ENCODE measurements at regions not wholly inside any gene's neighbourhood (a gene's known extent, or its start where the extent isn't known, plus 50 kb on each side); places are given as distances from the start of the nearest gene placed in this dataset.

- DNase-seq (ENCODE audit: low read depth in 2 of 2), result no peak
Measured at GRCh38 chr7:115709664-115710063, 320.9 kb downstream of the TFEC start.

- no peak for DNase-seq (ENCODE audit: low read depth in 2 of 2)
Measured at GRCh38 chr7:115708013-115708341, 322.6 kb downstream of the TFEC start.

GRCh38 chr7:115707258-115708012 lies 323.1 kb downstream of the TFEC start:
- peak in 1 of 2 donors; percentile 49 for DNase-seq (ENCODE audit: low read depth in 2 of 2)

GRCh38 chr7:115704884-115705283 lies 325.7 kb downstream of the TFEC start:
- DNase-seq (ENCODE audit: low read depth in 2 of 2), result no peak

- DNase-seq (ENCODE audit: low read depth in 2 of 2), result peak in 1 of 2 donors; percentile 33
Measured at GRCh38 chr7:115701141-115701540, 329.4 kb downstream of the TFEC start.

GRCh38 chr7:115694424-115694823 lies 336.1 kb downstream of the TFEC start:
- no peak for DNase-seq (ENCODE audit: low read depth in 2 of 2)

- no peak for DNase-seq (ENCODE audit: low read depth in 2 of 2)
Measured at GRCh38 chr7:115693779-115694178, 336.8 kb downstream of the TFEC start.

- DNase-seq (ENCODE audit: low read depth in 2 of 2), result no peak
Measured at GRCh38 chr7:115689941-115690340, 340.6 kb downstream of the TFEC start.

- DNase-seq (ENCODE audit: low read depth in 2 of 2), result no peak
Measured at GRCh38 chr7:115683093-115683492, 347.5 kb downstream of the TFEC start.

GRCh38 chr7:115682507-115682906 lies 348.1 kb downstream of the TFEC start:
- DNase-seq (ENCODE audit: low read depth in 2 of 2), result no peak

- DNase-seq (ENCODE audit: low read depth in 2 of 2), result no peak
Measured at GRCh38 chr7:115680921-115681320, 349.6 kb downstream of the TFEC start.

GRCh38 chr7:115679976-115680375 lies 350.6 kb downstream of the TFEC start:
- peak; percentile 53 to 66 for DNase-seq (ENCODE audit: low read depth in 2 of 2)

GRCh38 chr7:115679423-115679822 lies 351.1 kb downstream of the TFEC start:
- no peak for DNase-seq (ENCODE audit: low read depth in 2 of 2)

- DNase-seq (ENCODE audit: low read depth in 2 of 2), result no peak
Measured at GRCh38 chr7:115678086-115678982, 352.2 kb downstream of the TFEC start.

GRCh38 chr7:115676707-115677106 lies 353.9 kb downstream of the TFEC start:
- no peak for DNase-seq (ENCODE audit: low read depth in 2 of 2)

- DNase-seq (ENCODE audit: low read depth in 2 of 2), result peak; percentile 33 to 54
Measured at GRCh38 chr7:115676080-115676479, 354.5 kb downstream of the TFEC start.

- no peak for DNase-seq (ENCODE audit: low read depth in 2 of 2)
Measured at GRCh38 chr7:115674467-115675024, 356.0 kb downstream of the TFEC start.

GRCh38 chr7:115672024-115672423 lies 358.5 kb downstream of the TFEC start:
- no peak for DNase-seq (ENCODE audit: low read depth in 2 of 2)

- no peak for DNase-seq (ENCODE audit: low read depth in 2 of 2)
Measured at GRCh38 chr7:115662676-115663075, 367.9 kb downstream of the TFEC start.

- no peak for DNase-seq (ENCODE audit: low read depth in 2 of 2)
Measured at GRCh38 chr7:115662120-115662519, 368.4 kb downstream of the TFEC start.

GRCh38 chr7:115658223-115658622 lies 372.3 kb downstream of the TFEC start:
- no peak for DNase-seq (ENCODE audit: low read depth in 2 of 2)

GRCh38 chr7:115654384-115655214 lies 376.0 kb downstream of the TFEC start:
- DNase-seq (ENCODE audit: low read depth in 2 of 2), result no peak

Measured in lung microvascular endothelial cell (primary cell).